ENCODE measurements at regions not wholly inside any gene's neighbourhood (a gene's known extent, or its start where the extent isn't known, plus 50 kb on each side); places are given as distances from the start of the nearest gene placed in this dataset.
"Not testable (repeated sequence)": the region's sequence is repeated elsewhere in the genome, so short reads cannot be mapped to it uniquely, and the experiment has no call there.

DNA sequence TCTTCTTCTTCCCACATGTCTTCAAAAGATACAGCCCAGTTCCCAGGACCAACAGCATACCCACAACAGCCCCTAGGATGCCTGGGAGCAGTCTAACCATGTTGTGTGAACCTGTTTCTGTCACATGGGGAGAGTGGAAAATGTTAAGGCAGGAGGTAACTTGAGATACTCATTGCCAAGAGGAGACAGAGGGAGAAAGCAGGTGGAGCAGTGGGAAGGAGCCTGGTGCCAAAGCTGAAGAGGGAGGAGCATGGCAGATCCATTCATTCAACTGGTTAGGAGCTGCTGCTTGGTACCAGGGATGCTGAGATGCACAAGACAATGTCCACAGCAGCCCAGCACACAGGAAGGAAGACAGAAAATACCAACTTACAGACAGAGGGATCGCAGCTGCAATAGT is 149.8 kb upstream of the ETV3 start:
- no peak for DNase-seq

DNA sequence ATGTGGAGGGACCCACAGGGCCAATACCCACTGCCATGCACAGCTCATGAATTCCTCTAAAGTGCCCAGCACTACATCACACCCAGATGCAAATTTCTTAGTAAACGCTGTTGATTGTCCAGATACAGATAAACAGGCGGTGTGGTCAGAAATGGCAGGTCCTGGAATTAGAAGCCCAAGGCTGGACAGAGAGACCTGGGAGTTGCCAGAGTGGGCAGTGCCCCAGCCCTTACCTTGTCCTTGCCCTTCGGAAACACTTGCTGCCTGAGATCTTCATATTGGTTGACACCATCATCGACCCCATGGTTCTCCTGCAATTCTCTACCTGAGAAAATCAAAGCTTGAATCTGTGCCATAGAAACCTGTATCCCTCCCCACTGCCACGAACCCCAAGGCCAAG is 149.3 kb upstream of the ETV3 start:
- no peak for DNase-seq

DNA sequence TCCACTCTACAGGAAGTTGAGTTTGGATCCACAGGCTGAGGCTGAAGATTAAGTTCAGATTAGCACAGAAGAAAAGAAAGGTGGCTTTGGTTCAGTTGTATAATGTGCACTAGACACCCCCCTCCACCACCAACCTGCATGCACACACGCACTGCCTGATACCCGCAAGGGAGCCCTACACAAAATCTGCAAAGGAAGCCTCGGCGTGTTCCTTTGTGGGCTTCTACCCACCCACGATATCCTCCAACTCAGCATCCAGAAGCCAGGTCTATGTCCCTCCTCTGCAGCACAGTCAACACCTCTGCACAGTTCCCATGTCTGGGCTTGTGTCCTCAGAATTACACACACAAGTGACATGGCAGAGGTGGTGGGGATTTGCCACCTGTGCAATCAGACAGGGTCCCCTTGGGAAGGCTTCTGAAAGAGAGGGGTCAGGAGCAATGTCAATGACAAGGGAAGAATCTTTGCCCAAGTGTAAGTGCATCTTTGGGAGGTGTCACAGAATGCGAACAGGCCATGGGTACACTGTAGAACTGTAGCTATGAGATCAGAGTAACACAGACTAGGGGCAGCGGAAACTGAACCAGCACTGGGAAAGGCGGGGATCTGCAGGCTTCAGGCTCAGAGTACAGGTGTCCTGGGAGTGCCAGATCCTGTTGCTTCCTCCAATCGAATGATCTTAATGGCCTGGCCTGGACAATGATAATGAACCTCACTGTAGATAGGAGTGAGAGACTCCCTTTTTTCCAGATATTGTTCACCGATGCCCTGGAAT is 148.6 kb upstream of the ETV3 start:
- no peak for DNase-seq

DNA sequence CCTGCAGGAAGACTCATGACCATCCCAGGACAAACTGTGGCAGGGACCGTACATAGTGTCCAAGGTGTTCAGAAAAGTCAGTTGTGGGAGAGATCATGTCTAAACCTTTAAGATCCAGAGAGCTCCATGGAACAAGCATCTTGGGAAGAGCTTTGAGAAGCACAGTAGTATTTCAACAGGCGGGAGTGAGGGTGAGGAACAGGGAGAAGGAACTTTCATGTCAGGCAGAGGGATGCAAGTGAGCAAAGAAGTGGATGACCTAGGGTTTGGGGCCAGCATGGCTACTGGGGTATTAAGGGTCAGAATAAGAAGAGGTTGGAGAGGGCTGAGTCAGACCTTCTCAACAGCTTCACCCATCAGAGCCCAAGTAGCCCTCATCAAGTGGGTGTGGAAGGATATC is 147.9 kb upstream of the ETV3 start:
- DNase-seq = no peak

DNA sequence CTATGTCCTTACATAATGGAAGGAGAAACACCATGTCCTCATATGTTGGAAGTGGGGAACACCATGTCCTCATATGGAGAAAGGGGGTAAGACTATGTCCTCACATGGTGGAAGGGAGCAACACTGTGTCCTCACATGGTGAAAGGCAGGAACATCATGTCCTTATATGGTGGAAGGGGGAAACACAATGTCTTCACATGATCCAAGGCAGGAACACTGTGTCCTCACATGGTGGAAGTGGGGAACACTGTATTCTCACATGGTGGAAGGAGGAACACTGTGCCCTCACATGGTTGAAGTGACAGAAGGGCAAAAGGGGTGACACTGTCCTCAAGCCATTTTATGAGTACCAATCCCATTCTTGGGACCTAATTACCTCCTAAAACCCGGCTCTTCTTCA is 146.3 kb upstream of the ETV3 start:
- DNase-seq = no peak

DNA sequence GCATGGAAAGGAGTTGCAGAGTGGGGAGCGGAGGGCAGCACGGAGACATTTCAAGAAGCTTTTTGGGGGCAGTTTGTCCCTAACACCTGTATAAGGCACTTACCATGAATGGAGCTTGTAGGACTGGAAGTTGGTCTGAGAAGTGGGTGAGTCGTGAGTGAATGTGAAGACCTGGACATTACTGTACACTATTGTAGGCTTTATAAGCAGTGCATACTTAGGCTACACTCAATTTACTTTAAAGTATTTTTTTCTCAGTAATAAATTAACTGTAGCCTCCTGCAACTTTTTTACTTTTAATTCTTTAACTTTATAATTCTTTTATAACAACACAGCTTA is 141.6 kb upstream of the ETV3 start:
- no peak for DNase-seq

DNA sequence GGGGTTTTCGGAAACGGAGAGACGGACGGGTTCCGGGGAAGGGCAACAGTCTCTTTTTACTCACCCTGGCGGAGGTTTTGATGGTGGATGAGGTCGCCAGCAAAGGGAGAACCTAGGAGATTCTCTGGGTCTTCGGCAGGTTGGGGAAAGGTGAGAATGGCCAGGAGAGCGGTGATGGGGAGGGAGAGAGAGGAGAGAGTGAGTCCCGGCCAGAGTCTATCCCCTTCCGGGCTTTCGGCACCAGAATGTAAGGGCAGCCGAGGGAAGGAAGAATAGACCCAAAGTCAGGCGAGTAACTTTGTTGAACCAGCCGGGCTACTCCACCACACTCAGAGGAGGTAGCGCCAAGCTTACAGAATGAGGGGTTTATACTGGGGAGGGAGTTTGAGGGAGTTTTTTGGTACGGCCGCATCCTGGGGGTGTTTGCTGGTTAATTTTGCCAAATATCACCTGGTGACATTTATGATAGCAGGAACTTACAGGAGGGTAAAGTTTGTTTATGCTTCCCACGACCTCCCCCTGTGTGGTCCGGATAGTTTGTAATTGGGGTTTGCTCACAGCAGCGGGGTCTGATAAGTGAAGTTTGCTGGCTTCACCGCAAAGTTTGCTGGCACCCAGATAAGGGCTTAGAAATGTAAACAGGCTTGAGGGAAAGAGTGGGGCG is 141.1 kb upstream of the ETV3 start:
- no peak for DNase-seq

DNA sequence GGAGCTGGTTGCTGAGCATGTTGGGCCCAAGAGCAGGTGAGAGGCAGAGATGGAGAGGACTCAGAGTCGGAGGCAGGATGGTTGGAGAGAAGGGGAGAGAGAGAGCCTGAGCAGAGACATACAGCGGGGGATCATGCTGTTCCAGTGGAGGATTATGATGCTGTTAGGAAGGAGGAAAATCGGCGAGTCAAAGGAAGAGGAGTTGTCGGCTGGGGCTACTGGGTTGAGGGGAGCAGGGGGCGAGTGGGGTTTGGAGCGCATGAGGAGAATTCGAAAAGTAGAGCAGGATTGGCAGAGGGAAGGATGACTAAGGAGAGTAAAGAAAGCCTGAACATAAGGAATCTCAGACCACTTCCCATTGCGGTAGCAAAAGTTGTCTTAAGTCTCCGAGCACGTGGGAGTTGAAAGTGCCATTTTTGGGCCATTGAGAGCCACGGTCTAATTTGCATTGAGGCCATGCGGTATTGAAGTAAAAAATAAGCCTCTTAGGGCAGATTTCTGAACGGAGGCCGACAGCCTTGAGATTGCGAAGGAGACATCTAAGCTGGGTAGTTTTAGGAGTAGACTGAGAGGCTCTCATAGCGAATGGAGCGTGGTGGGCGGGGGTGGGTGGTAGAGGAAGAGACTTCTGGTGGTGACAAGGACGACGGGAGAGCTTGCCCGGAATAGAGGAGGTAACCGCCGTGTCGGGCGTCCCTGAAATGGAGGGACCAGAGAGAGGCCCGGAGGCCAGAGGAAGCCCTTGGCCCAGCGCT is 140.4 kb upstream of the ETV3 start:
- no peak for DNase-seq

DNA sequence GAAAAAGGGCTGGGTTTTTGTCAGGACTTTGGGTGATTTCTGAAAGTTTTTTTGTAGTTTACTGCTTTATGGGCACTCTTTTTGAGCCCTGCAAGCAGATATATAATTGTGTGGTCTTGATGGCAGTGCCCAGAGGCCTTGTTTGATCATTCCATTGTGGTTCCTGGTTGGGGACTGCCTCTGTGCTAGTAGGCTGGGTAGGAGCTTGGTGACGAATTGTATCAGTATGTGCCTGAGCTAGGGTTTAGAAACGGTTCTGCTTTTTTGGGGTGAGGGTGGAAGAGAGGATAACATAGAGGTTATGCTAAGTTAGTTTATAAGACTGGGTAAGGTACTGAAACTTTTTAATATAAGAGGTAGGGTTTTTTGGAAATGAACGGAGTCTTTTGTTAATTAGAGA is 139.7 kb upstream of the ETV3 start:
- no peak for DNase-seq

DNA sequence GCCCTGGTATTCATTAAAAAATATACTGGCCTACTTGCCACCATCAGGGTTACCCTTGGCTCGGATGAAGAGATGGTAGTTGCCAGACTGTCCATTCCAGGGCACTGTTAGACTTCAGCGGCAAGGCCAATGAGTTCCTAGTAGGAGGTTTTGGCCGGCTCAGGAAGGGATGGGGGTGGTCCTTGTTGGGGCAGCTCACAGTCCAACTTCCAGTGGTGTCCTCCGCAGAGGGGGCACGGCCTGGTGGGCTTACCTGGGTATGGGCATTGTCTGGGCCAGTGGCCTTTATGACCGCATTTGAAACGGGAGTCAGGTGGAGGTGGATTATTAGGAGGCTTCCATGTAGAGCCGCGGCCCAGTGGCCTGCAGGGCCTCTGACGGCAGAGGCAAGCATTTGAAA is 139.1 kb upstream of the ETV3 start:
- no peak for DNase-seq

DNA sequence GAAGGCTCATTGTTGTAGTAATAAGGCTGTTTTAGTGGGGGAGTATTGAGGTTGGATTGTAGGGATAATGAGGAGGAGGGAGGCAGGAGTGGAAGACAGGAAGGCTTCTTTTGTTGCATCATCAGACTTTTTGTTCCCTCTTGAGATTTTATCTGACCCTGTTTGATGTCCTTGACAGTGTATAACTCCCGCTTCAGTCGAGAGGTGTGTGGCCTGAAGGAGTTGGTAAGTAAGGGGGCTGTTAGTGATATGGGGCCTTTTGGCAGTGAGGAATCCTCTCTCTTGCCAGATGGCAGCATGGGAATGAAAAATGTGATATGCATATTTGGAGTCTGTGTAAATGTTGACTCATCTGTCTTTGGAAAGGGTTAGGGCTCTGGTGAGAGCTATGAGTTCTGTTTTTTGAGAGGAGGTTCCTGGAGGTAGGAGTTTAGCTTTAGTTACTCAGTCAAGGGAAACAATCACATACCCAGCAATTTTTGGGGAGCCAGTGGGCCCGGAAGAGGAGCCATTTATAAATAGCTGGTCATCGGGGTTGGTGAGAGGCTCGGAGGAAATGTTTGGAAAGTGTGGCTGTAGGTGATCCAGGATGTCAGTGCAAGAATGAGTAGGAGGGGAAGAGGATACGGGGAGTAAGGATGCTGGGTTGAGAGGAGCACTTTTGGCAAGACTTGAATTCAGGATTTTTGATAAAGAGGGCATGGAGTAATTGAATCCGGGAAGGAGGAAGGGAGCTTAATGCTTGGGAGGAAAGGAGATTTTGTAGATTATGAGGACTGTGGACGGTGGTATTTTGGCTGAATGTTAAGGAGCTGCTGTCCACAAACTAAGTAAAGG is 136.7 kb upstream of the ETV3 start:
- no peak for DNase-seq

DNA sequence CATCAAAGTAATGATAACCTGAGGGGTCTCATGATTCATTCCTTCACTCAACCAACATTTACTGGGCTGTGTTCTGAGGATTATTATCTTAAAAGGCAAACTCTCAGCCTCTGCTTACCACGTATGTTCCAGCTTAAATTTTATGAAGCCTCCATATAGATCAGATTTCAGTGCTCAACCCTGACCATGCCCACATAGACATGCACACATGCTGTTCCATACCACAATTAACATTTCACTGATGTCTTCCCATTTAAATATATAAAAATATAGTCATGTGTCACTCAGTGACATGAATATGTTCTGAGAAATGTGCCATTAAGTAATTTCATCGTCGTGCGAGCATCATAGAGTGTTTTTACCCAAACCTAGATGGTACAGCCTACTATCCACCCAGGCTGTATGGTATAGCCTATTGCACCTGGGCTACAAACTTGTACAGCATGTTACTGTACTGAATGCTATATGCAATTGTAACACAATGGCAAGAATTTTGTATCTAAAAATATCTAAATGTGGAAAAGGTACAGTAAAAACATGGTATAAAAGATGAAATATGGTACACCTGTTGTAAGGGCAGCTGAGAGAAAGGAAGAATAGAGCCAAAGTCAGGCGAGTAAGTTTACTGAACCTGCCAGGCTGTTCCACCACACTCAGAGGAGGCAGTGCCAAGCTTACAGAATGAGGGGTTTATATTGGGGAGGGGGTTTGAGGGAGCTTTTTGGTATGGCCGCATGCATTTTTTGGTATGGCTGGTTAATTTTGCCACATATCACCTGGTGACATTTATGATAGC is 134.7 kb upstream of the ETV3 start:
- no peak for DNase-seq

DNA sequence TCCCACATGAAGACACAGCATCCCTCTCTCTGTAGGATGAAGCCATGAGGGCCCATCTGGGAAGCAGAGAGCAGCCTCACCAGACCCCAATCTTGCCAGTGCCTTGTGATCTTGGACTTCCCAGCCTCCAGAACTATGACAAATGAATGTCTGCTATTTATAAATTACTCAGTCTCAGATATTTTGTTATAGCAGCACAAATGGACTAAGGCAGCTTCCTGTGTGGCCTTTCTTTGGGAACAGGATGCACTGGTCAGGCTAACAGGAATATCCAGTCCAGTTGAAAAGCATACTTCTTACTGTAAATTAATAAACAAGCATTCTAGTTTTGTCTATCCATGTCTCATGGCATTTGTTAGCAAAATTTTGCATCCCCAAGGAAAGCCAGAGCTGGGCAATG is 134.1 kb upstream of the ETV3 start:
- no peak for DNase-seq

DNA sequence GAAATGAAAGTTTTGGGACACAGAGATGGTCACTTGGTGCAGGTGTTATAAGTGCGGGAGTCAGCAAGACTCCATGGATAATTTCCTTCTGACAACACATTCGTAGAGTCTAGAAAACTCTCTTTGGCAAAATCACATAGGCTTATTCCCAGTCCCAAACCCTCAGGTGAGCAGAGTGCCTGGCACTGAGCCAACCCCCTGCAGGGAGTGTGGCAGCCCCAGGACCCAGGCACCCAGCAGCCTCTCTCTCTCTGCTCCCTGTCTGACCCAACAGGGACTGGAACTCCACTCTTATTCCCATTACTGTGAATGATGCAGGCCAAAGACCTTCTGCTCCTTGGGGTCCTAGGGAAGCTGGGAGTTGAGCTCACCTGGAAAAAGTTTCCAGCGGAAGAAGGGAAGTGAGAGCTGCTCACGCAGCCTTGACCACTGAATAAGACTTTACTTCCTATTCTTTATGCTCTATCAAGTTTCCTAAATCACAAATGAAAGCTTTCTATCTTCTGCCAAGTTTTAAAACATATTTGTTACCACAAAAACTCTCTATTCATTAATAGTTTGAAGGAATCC is 132.6 kb upstream of the ETV3 start:
- no peak for DNase-seq

DNA sequence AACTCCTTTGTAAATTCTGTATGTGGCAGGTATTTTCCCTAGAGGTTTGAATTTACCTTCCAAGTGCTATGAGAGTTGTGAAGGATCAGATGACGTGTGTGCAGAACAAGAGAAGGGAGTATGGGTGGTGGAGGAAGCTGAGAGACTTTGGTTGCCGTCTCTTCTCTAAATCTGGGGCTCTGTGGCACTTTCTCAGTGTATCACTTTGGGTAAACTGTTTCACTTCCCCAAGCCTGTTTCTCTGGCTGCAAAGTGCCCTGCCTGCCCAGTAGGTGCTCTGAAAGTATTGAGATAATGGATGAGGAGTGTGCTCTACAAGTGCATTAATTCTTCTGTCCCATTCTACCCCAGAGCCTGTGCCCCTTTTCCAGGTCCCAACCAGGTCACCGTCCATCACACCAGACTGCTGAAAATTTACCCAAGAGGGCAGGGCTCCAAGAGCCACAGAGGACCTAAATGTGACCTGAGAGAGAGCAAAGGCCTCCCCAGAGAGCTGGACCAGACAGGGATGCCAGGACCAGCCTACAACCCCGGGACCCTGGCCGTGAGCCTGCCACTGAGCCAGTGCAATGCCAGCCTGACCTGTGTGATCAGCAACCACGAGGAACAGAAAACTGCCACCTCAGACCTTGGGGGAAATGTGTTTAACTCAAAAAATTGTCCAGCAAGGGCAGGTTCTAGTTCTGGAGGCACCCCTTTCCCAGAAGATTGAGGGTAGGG is 131.6 kb upstream of the ETV3 start:
- DNase-seq = no peak

DNA sequence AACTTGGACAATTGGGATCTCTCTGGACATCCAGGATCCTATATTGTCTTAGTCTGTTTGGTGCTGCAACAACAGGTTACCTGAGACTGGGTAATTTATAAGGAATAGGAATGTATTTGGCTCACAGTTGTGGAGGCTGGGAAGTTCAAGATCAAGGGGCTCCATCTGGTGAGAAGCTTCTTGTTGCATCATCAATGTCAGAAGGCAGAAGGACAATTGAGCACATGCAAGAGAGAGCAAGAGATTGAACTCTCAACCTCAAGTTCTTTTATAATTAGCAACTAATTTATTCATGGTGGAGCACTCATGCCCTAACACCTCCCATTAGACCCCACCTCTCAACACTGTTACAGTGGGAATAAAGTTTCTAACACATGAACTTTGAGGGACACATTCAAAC is 124.7 kb upstream of the ETV3 start:
- DNase-seq = no peak

DNA sequence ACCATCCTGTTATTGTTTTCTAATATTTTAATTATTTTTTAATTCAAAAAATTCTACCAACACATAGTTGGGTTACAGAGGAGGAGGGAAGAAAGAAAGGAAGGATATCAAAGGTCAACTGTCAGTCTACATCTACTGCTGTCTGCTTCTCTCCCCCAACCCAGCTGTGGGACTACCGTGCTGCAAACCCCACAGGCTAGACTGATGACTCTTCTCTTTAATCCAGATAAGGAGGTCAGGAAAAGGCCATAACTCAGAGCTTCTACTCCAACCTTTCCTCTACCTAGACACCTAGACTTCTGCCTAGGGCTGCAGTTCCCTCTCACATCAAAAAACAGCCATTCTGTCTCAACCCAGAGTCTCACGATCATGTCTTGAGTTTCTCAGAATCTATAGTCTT is 124.2 kb upstream of the ETV3 start:
- DNase-seq = no peak

DNA sequence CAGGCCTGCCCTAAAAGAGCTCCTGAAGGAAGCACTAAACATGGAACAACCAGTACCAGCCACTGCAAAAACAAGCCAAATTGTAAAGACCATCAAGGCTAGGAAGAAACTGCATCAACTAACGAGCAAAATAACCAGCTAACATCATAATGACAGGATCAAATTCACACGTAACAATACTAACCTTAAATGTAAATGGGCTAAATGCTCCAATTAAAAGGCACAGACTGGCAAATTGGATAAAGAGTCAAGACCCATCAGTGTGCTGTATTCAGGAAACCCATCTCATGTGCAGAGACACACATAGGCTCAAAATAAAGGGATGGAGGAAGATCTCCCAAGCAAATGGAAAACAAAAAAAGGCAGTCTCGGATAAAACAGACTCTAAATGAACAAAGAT is 117.7 kb upstream of the ETV3 start:
- DNase-seq = not testable (repeated sequence)

DNA sequence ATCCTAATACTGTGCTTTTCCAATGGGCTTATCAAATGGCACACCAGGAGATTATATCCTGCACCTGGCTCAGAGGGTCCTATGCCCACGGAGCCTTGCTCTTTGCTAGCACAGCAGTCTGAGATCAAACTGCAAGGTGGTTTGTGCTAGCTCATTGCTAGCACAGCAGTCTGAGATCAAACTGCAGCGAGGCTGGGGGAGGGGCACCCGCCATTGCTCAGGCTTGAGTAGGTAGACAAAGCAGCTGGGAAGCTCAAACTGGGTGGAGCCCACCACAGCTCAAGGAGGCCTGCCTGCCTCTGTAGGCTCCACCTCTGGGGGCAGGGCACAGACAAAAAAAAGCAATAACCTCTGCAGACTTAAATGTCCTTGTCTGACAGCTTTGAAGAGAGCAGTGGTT is 116.0 kb upstream of the ETV3 start:
- not testable (repeated sequence) for DNase-seq

DNA sequence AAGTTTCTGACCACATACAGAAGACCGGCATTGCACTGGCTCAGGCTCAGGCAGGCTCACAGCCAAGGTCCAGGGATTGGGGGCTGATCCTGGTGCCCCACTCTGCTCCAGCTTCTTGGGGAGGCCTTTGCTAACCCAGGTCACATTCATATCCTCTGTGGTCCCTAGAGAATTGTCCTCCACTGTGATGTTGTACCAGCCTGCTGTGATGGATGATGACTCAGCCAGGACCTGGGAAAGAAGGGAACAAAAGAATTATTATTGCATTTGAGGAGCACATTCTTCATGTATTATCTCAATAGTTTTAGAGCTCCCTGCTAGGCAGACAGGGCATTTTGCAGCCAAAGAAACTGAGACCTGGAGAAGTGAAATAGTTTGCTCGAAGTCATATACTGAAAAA is 114.3 kb upstream of the ETV3 start:
- DNase-seq = no peak

DNA sequence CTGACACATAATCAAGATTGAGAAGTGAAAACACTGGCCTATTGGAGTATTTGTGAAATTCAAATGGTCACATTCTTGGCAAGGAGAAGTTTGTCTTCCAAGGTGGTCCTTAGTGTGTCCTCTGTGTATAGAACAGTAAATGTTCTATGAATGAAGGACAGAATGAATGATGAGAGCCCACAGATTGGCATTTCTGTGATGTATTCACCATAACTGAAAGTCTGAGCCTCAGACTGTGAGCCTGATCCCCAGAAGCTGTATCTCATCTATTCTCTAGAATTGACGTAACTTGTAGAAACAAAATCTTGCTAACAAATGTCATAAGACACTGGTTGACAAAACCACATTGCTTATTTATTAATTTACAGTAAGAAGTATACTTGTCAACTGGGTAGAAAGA is 111.5 kb upstream of the ETV3 start:
- DNase-seq = no peak
